ENCODE measurements at regions not wholly inside any gene's neighbourhood (a gene's known extent, or its start where the extent isn't known, plus 50 kb on each side); places are given as distances from the start of the nearest gene placed in this dataset.
"Not testable (repeated sequence)": the region's sequence is repeated elsewhere in the genome, so short reads cannot be mapped to it uniquely, and the experiment has no call there.

DNA sequence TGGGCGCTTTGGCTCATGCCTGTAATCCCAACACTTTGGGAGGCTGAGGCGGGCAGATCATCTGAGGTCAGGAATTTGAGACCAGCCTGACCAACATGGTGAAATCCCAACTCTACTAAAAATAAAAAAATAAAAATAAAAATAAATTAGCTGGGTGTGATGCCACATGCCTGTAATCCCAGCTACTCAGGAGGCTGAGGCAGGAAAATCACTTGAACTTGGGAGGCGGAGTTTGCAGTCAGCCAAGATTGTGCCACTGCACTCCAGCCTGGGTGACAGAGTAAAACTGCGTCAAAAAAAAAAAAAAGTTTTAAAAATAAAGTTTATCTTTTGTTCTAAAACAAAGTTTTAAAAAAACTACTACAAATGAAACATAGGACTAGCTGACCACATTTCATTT lies 69.8 kb upstream of the ERCC4 start:
- not testable (repeated sequence) for TF ChIP-seq CTCF, POLR2A (IDR thresholded peaks at IDR 0.05)

Data from right lobe of liver (tissue), 4 donors.